ENCODE measurements at regions not wholly inside any gene's neighbourhood (a gene's known extent, or its start where the extent isn't known, plus 50 kb on each side); places are given as distances from the start of the nearest gene placed in this dataset.
"Not testable (repeated sequence)": the region's sequence is repeated elsewhere in the genome, so short reads cannot be mapped to it uniquely, and the experiment has no call there.

DNA sequence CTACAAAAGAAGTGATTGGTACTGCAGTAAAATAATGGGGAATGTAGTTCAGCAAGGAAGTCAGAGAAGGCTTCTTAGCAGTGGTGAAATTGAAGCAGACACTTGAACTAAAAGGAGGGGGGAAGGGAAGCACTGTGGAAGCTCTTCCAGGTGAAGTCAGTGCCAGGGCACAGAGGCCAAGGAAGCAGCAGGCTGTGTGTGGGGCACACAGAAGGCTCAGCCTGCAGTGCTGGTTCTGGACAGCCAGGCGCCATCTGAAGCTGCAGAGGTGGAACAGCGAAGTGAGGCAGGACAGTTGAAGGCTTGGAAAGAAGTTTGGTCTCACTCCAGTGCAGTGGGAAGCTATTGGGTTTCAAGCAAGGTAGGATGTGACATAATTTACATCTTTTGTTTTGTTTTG lies 64.2 kb downstream of the ARHGAP11B start:
- TF ChIP-seq, protein P1, sequence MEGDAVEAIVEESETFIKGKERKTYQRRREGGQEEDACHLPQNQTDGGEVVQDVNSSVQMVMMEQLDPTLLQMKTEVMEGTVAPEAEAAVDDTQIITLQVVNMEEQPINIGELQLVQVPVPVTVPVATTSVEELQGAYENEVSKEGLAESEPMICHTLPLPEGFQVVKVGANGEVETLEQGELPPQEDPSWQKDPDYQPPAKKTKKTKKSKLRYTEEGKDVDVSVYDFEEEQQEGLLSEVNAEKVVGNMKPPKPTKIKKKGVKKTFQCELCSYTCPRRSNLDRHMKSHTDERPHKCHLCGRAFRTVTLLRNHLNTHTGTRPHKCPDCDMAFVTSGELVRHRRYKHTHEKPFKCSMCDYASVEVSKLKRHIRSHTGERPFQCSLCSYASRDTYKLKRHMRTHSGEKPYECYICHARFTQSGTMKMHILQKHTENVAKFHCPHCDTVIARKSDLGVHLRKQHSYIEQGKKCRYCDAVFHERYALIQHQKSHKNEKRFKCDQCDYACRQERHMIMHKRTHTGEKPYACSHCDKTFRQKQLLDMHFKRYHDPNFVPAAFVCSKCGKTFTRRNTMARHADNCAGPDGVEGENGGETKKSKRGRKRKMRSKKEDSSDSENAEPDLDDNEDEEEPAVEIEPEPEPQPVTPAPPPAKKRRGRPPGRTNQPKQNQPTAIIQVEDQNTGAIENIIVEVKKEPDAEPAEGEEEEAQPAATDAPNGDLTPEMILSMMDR (IDR thresholded peaks at IDR 0.05; ENCODE audit: low read depth, low read length, poor library complexity, severe bottlenecking), result not testable (repeated sequence)
- TF ChIP-seq EZH2phosphoT487 (IDR thresholded peaks at IDR 0.05; ENCODE audit: borderline replicate concordance, low read length), result not testable (repeated sequence)
